ENCODE measurements at regions not wholly inside any gene's neighbourhood (a gene's known extent, or its start where the extent isn't known, plus 50 kb on each side); places are given as distances from the start of the nearest gene placed in this dataset.
"Not testable (repeated sequence)": the region's sequence is repeated elsewhere in the genome, so short reads cannot be mapped to it uniquely, and the experiment has no call there.

DNA sequence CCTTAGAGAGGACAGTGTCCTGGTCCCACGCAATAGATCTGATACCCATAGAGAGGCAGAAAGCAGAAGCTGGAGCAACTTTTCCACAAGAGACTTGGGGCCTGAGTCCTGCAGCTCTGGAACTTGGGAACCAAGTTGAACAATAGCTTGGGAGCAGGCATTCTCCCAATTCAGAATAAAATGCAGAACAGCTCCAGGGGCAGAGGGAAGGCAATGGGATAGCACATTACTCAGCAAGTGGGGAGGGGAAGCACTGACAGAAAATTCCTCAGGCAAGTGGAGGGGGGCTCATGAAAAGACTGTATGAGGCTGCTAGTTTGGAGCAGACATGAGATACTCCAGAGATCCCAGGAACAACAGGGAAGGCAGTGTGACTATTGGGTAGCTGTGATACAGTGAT, 513.6 kb downstream of the HINT1 start:
- Mint-ChIP-seq H3K27me3 (no peaks in the 10 kb centered on the region), H3K4me1 (no peaks in the 10 kb centered on the region), H3K4me3 (no peak overlapping the region), H3K27ac (no peak overlapping the region), H3K9me3 (no peaks in the 10 kb centered on the region), H3K36me3 (no peaks in the 10 kb centered on the region)
- DNase-seq = no peak
- CTCF ChIA-PET = no interaction called here

DNA sequence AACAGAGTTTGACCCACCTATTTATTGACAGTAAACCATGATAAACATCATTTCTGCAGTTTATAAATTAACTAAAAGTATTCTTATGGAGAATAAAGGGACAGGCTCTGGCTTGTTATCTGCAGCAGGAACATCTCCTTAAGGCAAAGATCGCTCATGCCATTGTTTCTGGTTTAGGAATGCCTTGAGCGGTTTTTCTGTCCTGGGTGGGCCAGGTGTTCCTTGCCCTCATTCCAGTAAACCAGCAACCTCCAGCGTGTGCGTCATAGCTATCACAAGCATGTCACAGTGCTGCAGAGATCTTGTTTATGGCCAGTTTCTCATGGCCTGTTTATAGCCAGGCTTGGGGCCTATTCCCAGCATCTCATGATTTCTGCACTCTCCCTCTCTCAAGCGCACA, 521.7 kb downstream of the HINT1 start:
- Mint-ChIP-seq H3K27me3 (no peaks in the 10 kb centered on the region), H3K27ac (no peak overlapping the region), H3K9me3 (peaks cover 7% of the 10 kb centered on the region), H3K4me1 (no peaks in the 10 kb centered on the region), H3K4me3 (no peak overlapping the region), H3K36me3 (no peaks in the 10 kb centered on the region)
- CTCF ChIA-PET = no interaction called here
- DNase-seq = no peak

DNA sequence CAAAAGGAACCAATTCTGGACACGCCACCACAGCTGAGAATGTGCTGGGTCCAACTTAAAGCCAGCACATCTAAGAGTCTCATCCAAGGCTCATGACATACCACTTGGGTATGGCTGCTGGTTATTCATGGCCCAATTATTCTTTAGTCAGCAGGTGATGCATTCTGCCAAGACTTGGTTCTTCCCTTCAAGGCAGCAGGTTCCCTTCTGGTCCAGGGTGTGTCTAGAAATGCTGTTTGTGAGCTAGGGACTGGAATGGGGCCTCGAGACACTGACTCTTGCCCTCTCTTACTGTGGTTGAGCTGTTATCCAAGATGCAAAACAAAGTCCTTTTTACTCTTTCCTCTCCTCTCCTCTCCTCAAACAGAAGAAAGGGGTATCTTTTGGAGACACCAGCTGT, 522.6 kb downstream of the HINT1 start:
- Mint-ChIP-seq H3K9me3 (peaks cover 7% of the 10 kb centered on the region), H3K4me3 (no peak overlapping the region), H3K36me3 (no peaks in the 10 kb centered on the region), H3K4me1 (no peaks in the 10 kb centered on the region), H3K27ac (no peak overlapping the region), H3K27me3 (no peaks in the 10 kb centered on the region)
- CTCF ChIA-PET = no interaction called here
- no peak for DNase-seq

DNA sequence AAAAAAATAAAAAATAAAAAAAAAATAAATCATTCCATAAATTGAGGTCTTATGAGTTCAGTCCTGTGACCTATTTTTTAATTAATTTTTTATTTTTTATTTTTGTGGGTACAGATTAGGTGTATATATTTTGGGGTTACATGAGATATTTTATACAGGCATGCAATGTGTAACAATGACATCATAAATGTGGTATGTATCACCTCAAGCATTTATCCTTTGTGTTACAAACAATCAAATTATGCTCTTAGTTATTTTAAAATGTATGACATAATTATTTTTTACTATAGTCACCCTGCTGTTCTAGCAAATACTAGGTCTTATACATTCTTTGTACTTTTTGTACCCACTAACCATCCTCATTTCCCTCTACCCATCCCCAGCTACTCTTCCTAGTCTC, 537.9 kb downstream of the HINT1 start:
- Mint-ChIP-seq H3K4me1 (no peaks in the 10 kb centered on the region), H3K27me3 (no peaks in the 10 kb centered on the region), H3K27ac (no peak overlapping the region), H3K4me3 (no peak overlapping the region), H3K36me3 (no peaks in the 10 kb centered on the region), H3K9me3 (peaks cover 4% of the 10 kb centered on the region)
- CTCF ChIA-PET = no interaction called here
- no peak for DNase-seq

DNA sequence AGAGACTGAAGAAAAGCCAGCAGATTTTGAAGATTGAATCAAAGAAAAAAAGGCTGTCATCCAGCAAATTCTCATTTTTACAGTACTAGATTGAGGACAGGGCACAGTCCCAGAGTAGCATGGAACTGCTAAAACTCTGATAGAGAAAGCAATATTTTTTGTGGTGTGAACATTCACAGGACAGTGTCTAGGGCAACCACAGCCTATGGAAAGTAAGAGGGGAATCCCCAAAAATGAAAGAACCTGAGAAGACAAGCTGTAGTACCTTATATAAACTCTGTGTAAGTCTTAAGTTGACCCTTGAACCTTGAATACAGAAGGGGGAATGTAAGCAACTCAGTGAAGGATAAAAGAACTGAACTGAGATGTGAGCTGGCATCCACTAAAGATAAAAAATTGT, 540.3 kb downstream of the HINT1 start:
- no peak overlapping the region for H3K4me3 Mint-ChIP-seq
- H3K27me3 Mint-ChIP-seq = no peaks in the 10 kb centered on the region
- no peak overlapping the region for H3K27ac Mint-ChIP-seq
- DNase-seq = no peak
- CTCF ChIA-PET = no interaction called here
- no peaks in the 10 kb centered on the region for H3K36me3 Mint-ChIP-seq
- peaks cover 7% of the 10 kb centered on the region for H3K9me3 Mint-ChIP-seq
- H3K4me1 Mint-ChIP-seq = no peaks in the 10 kb centered on the region

DNA sequence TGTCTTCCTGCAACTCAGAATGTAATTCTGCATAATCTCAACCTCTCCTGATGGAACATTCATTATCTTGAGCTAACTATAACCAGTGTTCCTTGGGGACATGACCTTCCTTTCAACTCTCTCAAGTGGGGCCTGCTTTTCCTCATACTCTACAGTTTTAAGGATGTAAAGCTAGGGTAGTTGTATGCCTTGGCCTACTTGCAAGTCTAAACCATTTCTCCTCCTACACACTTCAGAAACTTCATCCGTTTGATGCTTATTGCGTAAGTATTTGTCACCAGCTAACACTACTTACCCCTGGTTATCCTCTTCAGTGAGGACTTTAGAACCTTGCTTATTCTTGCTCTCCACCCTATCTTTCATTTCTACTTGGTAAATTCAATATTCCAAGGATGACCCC, 548.9 kb downstream of the HINT1 start:
- Mint-ChIP-seq H3K9me3 (peaks cover 6% of the 10 kb centered on the region), H3K27me3 (no peaks in the 10 kb centered on the region), H3K27ac (no peak overlapping the region), H3K36me3 (no peaks in the 10 kb centered on the region), H3K4me1 (no peaks in the 10 kb centered on the region), H3K4me3 (no peak overlapping the region)
- CTCF ChIA-PET = no interaction called here
- no peak for DNase-seq

DNA sequence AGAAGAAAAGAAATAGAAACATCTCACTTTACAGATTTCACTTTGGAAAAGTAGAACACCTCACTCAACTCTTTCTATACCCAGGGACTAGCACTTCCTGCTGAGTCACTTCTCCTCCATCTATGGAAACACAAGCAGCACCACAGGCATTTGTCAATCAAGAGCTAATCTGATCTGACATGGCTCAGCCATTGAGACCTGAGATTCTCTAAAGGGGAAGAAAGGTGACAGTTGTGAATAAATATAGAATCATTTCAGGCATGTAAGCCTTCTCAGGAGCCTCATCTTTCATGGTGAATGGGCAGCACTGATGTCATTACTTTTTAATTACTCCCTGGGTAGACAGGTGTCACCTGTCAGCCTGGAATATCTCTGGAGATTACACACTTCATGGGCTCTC, 559.8 kb downstream of the HINT1 start:
- H3K27ac Mint-ChIP-seq = no peak overlapping the region
- no peaks in the 10 kb centered on the region for H3K27me3 Mint-ChIP-seq
- H3K4me3 Mint-ChIP-seq = no peak overlapping the region
- H3K4me1 Mint-ChIP-seq = no peaks in the 10 kb centered on the region
- CTCF ChIA-PET = no interaction called here
- H3K9me3 Mint-ChIP-seq = no peaks in the 10 kb centered on the region
- H3K36me3 Mint-ChIP-seq = no peaks in the 10 kb centered on the region
- DNase-seq = no peak

DNA sequence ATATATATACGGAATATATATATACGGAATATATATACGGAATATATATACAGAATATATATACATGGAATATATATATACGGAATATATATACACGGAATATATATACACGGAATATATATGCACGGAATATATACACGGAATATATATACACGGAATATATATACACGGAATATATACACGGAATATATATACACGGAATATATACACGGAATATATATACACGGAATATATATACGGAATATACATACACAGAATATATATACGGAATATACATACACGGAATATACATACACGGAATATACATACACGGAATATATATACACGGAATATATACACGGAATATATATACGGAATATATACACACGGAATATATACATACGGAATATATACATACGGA, 568.4 kb downstream of the HINT1 start:
- H3K4me3 Mint-ChIP-seq, H3K9me3 Mint-ChIP-seq, H3K36me3 Mint-ChIP-seq, CTCF ChIA-PET, H3K27ac Mint-ChIP-seq, H3K27me3 Mint-ChIP-seq, DNase-seq, H3K4me1 Mint-ChIP-seq: not testable (repeated sequence)

DNA sequence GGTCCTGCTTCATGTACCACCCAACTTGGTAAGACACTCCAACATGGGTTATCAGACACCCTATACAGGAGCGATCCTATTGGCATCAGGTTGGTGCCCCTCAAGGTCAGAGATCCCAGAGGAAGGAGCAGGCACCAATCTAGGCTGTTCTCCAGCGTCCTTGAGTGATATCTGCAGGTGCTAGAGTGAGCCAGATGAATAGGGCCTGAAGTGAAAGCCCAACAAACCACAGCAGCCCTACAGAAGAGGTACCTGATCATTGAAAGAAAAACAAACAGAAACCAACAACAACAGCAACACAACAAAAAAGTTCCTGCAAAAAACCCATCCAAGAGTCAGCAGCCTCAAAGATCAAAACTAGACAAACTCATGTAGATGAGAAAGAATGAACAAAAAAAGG, 584.8 kb downstream of the HINT1 start:
- CTCF ChIA-PET = no interaction called here
- no peaks in the 10 kb centered on the region for H3K4me1 Mint-ChIP-seq

DNA sequence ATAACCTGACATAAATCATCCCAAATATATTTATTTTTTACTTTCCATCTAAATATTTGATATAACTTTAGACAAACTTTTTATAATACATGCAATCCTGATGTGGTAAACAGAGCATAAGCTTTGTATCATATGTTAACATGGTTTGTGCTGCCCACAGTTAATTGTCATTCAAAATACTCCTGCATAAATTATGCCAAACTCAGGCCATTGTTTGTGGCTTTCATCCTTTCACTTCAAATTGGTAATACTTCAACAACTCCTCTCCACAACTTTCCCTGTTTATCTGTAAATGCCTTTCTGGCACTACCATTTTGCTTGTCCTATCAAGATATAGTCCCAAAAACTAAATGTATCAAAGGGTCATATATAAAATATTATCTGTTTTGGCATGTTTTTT, 586.7 kb downstream of the HINT1 start:
- Mint-ChIP-seq H3K4me3 (no peak overlapping the region), H3K27me3 (no peaks in the 10 kb centered on the region), H3K9me3 (no peaks in the 10 kb centered on the region), H3K4me1 (no peaks in the 10 kb centered on the region), H3K27ac (no peak overlapping the region), H3K36me3 (no peaks in the 10 kb centered on the region)
- no peak for DNase-seq
- CTCF ChIA-PET = no interaction called here

More for the DNA sequence above, 584.8 kb downstream of the HINT1 start:
- H3K27me3 Mint-ChIP-seq = no peaks in the 10 kb centered on the region
- no peak overlapping the region for H3K4me3 Mint-ChIP-seq
- no peaks in the 10 kb centered on the region for H3K9me3 Mint-ChIP-seq
- DNase-seq = no peak
- H3K27ac Mint-ChIP-seq = no peak overlapping the region
- no peaks in the 10 kb centered on the region for H3K36me3 Mint-ChIP-seq

DNA sequence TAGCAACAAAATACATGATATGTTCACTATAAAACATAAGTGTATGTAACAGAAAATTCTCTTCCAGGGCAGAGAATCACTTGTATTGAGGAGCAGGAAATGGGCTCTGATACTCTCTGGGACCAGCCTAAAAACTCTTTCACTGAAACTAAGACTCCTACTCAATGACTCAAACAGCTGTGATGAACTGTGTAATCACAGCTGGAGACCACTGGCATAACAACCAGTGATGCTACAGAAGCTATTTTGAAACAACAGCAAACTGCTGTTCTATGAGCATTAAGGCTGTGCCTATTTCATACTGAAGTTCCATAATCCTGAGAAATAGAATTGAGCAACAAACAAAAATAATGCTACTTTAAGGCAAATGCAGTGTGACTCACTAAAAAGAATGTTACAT, 594.0 kb downstream of the HINT1 start:
- H3K36me3 Mint-ChIP-seq = no peaks in the 10 kb centered on the region
- no peak overlapping the region for H3K27ac Mint-ChIP-seq
- H3K4me3 Mint-ChIP-seq = no peak overlapping the region
- CTCF ChIA-PET = no interaction called here
- H3K9me3 Mint-ChIP-seq = no peaks in the 10 kb centered on the region
- DNase-seq = no peak
- no peaks in the 10 kb centered on the region for H3K4me1 Mint-ChIP-seq
- H3K27me3 Mint-ChIP-seq = no peaks in the 10 kb centered on the region

DNA sequence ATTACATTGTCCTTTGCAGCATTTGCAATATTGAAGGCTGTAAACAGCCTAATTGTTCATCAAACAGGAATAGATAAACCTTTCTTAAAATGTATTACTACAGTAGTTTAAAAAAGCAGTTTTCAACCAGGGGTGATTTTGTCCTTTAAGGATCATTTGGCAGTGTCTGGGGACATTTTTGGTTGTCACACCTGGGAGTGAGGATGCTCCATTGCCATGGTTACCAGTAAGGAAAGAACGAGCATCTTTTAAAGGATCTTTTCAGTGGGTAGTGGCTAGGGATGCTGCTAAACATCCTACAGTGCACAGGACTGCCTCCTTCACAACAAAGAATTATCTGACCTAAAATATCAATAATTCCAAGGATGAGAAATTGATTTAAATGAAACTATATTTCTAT, 596.3 kb downstream of the HINT1 start:
- Mint-ChIP-seq H3K4me1 (no peaks in the 10 kb centered on the region), H3K36me3 (no peaks in the 10 kb centered on the region), H3K4me3 (no peak overlapping the region), H3K27ac (no peak overlapping the region), H3K27me3 (no peaks in the 10 kb centered on the region), H3K9me3 (peaks cover 2% of the 10 kb centered on the region)
- CTCF ChIA-PET = no interaction called here
- DNase-seq = no peak

DNA sequence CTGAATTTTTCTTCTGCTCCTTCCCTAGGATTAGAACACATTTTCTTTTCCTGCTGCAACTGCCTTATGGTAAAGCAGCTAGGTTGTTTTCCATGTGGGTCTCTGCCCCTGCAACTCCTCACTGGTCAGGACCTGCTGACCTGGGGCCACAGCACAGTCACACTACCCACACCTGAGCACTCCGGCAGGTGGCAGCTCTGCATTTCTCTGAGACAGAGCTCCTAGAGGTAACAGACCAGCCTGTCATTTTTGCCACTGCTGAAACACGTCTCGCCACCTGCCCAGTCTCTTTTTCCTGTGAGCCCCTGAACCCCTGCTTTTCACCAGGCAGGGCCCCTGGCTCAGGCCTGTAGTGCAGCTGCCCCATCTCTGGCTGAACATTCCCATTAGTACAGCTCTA, 609.6 kb downstream of the HINT1 start:
- CTCF ChIA-PET = no interaction called here
- no peaks in the 10 kb centered on the region for H3K27me3 Mint-ChIP-seq
- H3K36me3 Mint-ChIP-seq = no peaks in the 10 kb centered on the region
- H3K4me1 Mint-ChIP-seq = no peaks in the 10 kb centered on the region
- H3K4me3 Mint-ChIP-seq = no peak overlapping the region
- H3K9me3 Mint-ChIP-seq = no peaks in the 10 kb centered on the region
- DNase-seq = no peak
- no peak overlapping the region for H3K27ac Mint-ChIP-seq

DNA sequence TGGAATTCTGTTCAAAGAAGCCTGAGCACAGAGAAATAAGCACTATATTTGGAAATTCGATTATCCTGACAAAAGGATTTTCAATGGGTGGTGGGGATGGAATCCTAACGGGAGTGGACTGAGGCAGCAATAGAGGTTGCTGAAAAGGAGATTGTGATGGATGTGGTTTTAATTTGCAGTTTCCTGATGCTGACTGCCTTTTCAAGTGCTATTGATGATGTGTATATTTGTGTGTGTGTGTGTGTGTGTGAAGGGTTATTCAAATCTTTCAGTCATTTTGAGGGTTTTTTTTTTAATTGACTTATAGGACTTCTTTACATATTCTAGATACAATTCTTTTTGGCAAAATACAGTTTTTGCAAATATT, 614.5 kb downstream of the HINT1 start:
- Mint-ChIP-seq H3K4me3 (no peak overlapping the region), H3K4me1 (no peaks in the 10 kb centered on the region), H3K27me3 (no peaks in the 10 kb centered on the region), H3K27ac (no peak overlapping the region), H3K36me3 (no peaks in the 10 kb centered on the region), H3K9me3 (no peaks in the 10 kb centered on the region)
- DNase-seq = no peak
- CTCF ChIA-PET = no interaction called here

DNA sequence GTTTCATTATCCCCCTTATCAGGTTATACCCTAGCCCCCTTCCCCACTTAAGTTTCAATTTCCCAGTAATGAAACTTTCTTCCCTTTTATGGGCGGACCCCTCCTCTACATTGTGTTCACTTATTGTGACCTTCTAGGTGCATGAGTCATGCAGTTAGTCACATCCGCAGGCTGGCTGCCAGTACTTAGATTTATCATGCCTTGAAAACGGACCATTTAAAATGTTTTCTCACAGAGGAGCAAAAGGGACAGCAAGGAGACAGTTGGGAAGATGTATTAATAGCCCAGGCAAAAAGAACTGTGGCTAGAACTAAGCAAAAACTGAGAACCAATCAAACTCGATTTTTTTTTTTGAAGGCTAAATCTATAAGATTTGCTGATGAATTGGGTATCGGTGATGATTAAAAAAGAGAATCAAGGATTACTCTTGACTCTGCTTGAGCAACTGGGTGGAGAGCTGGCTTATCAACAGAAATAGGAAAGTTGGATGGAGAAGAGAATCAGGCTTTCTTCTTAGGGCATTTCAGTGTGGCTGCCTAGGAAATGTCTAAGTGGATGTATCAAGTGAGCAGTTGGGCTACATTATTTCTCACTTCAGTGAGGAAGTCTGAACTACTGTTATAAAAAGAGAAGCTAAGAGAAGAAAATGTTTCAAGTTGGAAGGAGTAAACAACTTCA, 615.0 kb downstream of the HINT1 start:
- DNase-seq = no peak
- H3K4me1 Mint-ChIP-seq = no peaks in the 10 kb centered on the region

DNA sequence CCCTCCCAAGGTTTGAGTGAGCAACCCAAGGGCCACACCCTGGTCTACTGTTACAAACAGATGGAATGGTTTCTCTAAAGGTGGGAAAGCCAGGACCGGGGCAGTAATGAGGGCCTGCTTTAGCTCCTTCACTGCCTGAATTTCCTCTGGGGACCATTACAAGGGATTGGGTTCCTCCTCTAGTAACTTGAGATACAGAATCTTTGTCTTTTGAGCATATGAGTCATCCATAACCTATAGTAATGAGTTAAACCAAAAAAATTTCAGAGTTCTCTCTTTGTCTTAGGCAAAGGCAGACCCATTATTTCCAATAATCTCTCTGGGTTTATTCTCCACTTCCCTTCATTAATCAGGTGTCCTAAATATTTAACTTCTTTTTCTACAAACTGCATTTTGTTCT, 618.8 kb downstream of the HINT1 start:
- CTCF ChIA-PET = no interaction called here
- Mint-ChIP-seq H3K9me3 (no peaks in the 10 kb centered on the region), H3K36me3 (no peaks in the 10 kb centered on the region), H3K27ac (no peak overlapping the region), H3K27me3 (no peaks in the 10 kb centered on the region), H3K4me3 (no peak overlapping the region), H3K4me1 (no peaks in the 10 kb centered on the region)
- no peak for DNase-seq

More for the DNA sequence above, 615.0 kb downstream of the HINT1 start:
- H3K9me3 Mint-ChIP-seq = no peaks in the 10 kb centered on the region
- no peaks in the 10 kb centered on the region for H3K27me3 Mint-ChIP-seq
- H3K4me3 Mint-ChIP-seq = no peak overlapping the region
- CTCF ChIA-PET = no interaction called here
- H3K27ac Mint-ChIP-seq = no peak overlapping the region
- no peaks in the 10 kb centered on the region for H3K36me3 Mint-ChIP-seq

Data from activated naive CD4-positive, alpha-beta T cell treated with anti-CD3 and anti-CD28 coated beads, Interleukin-2, amount 10 ng/mL, durations not matched to agents 7 days and 5 days (primary cell).